Retinal pigment epithelial cell (primary cell): ENCODE measurements at regions not wholly inside any gene's neighbourhood (a gene's known extent, or its start where the extent isn't known, plus 50 kb on each side); places are given as distances from the start of the nearest gene placed in this dataset.

ENCODE experiments used
- DNase-seq: peaks from one replicate; pipeline ENCODE4 v3.0.0-alpha.2; 2010; ENCODE audit warnings: low read depth
- H3K4me3 ChIP-seq: 2 replicates; pipeline ENCODE4 v1.5.1; 2011; ENCODE audit warnings: mild to moderate bottlenecking, low read length, control low read depth, moderate library complexity
- CTCF ChIP-seq: conservative IDR thresholded peaks from 2 replicates; pipeline ENCODE4 v1.5.1; 2011; ENCODE audit warnings: low read depth, low read length, control low read depth, inconsistent platforms

GRCh38 chr17:13067629-13068303, 49.9 kb upstream of the ELAC2 start:
- no peak overlapping the region for H3K4me3 ChIP-seq
- TF ChIP-seq CTCF: no peak
- DNase-seq: no peak
